HCT116 (cell line): ENCODE measurements at regions not wholly inside any gene's neighbourhood (a gene's known extent, or its start where the extent isn't known, plus 50 kb on each side); places are given as distances from the start of the nearest gene placed in this dataset.

Experiments
- ATAC-seq: fragments of 200-7000 bp; cut with Tn5 transposase; 2 replicates; pipeline ENCODE4 v1.9.1; 2020; ENCODE audit warnings: mild to moderate bottlenecking, moderate library complexity
- BruUV-seq: library from RNA; stranded (reverse); fragments of 400-500 nt; replicated peaks from 2 replicates; lab custom pipeline; 2021; lab: Mats Ljungman, UMichigan
- CTCF ChIA-PET: fragments of 300-600 bp; sonication (Branson Sonifier 250); formaldehyde crosslinking; loops from one replicate; lab custom pipeline; 2021; ENCODE audit warnings: antibody characterized with exemption; lab: Charles Lee
- POLR2A ChIA-PET: fragments of 300-600, 350-600 bp; sonication (Branson Sonifier 250); formaldehyde crosslinking; loops from one replicate; lab custom pipeline; 2021; ENCODE audit warnings: antibody characterized with exemption; lab: Charles Lee
- RAD21 ChIA-PET, 2 experiments: fragments of 300-600 bp; sonication (Branson Sonifier 250); formaldehyde crosslinking; loops; one replicate each; lab custom pipeline; 2023; ENCODE audit warnings: low total read pairs in 2 of 2; ENCODE audit not compliant: uncharacterized antibody in 2 of 2, unreplicated experiment in 2 of 2, low non-redundant PET in 1 of 2; lab: Charles Lee
- DNase-seq: peaks from one replicate; pipeline ENCODE4 v3.0.0-alpha.2; 2010; ENCODE audit warnings: low read depth, low spot score
- H2AFZ ChIP-seq: fragments of 200-600 bp; shearing (Covaris generic), sonication (generic); 2 replicates; pipeline ENCODE4 v1.6.1; 2017; ENCODE audit warnings: low read depth, mixed run types, mixed read lengths, antibody characterized with exemption, low read length; ENCODE audit not compliant: poor library complexity, severe bottlenecking
- H3K27ac ChIP-seq: 2 replicates; pipeline ENCODE4 v1.5.1; 2012; ENCODE audit warnings: low read depth, low read length
- H3K27me3 ChIP-seq: fragments of 200-600 bp; sonication (generic); 2 replicates; pipeline ENCODE4 v1.6.1; 2016; ENCODE audit warnings: mixed run types, low read length, mixed read lengths; ENCODE audit not compliant: insufficient read depth
- H3K36me3 ChIP-seq, 2 experiments: fragments of 200-500 bp in 1 of 2; fragments of 200-600 bp in 1 of 2; sonication (Bioruptor generic) in 1 of 2; sonication (generic) in 1 of 2; 2 replicates each; pipeline versions ENCODE4 v1.5.1 to v1.6.1; 2014 to 2016; ENCODE audit warnings: low read length in 2 of 2, inconsistent platforms in 1 of 2, mixed read lengths in 1 of 2, mixed run types in 1 of 2; ENCODE audit not compliant: insufficient read depth in 2 of 2, control insufficient read depth in 1 of 2
- H3K4me1 ChIP-seq, 2 experiments: fragments of 200-600 bp in 1 of 2; sonication (generic) in 1 of 2; 2 replicates each; pipeline versions ENCODE4 v1.5.1 to v1.6.1; 2012 to 2017; ENCODE audit warnings: low read length in 2 of 2, inconsistent platforms in 1 of 2, mild to moderate bottlenecking in 1 of 2, mixed read lengths in 1 of 2, mixed run types in 1 of 2, moderate library complexity in 1 of 2; ENCODE audit not compliant: insufficient read depth in 2 of 2, control insufficient read depth in 1 of 2
- H3K4me2 ChIP-seq: fragments of 200-600 bp; sonication (generic); 2 replicates; pipeline ENCODE4 v1.6.1; 2017; ENCODE audit warnings: mixed run types, low read length, mixed read lengths
- H3K4me3 ChIP-seq, 2 experiments: fragments of 200-600 bp in 1 of 2; sonication (generic) in 1 of 2; replicated peaks in 1 of 2; 2 replicates each; pipeline ENCODE4 v1.5.1; 2011 to 2016; ENCODE audit warnings: low read length in 2 of 2, control low read depth in 1 of 2, low read depth in 1 of 2, mild to moderate bottlenecking in 1 of 2, mixed read lengths in 1 of 2, mixed run types in 1 of 2
- H3K79me2 ChIP-seq: fragments of 200-600 bp; sonication (generic); 2 replicates; pipeline ENCODE4 v1.6.1; 2017; ENCODE audit warnings: mild to moderate bottlenecking, mixed run types, low read length, moderate library complexity, mixed read lengths; ENCODE audit not compliant: insufficient read depth
- H3K9ac ChIP-seq: fragments of 200-600 bp; sonication (generic); 2 replicates; pipeline ENCODE4 v1.6.1; 2016; ENCODE audit warnings: low read length, mixed read lengths
- H3K9me2 ChIP-seq: fragments of 200-600 bp; sonication (generic), shearing (Covaris generic); 2 replicates; pipeline ENCODE4 v1.6.1; 2017; ENCODE audit warnings: mixed run types, mild to moderate bottlenecking, moderate library complexity; ENCODE audit not compliant: insufficient read depth
- H3K9me3 ChIP-seq, 2 experiments: fragments of 200-500 bp in 1 of 2; fragments of 200-600 bp in 1 of 2; sonication (Bioruptor generic) in 1 of 2; sonication (generic) in 1 of 2; 2 replicates each; pipeline ENCODE4 v1.6.1; 2014 to 2017; ENCODE audit warnings: low read length in 2 of 2, mixed read lengths in 2 of 2, inconsistent platforms in 1 of 2, low read depth in 1 of 2, mild to moderate bottlenecking in 1 of 2, mixed run types in 1 of 2, moderate library complexity in 1 of 2; ENCODE audit not compliant: control insufficient read depth in 1 of 2, insufficient read depth in 1 of 2
- H4K20me1 ChIP-seq: fragments of 200-600 bp; sonication (generic), shearing (Covaris generic); 2 replicates; pipeline ENCODE4 v1.6.1; 2017; ENCODE audit warnings: mixed run types, mild to moderate bottlenecking, moderate library complexity; ENCODE audit not compliant: insufficient read depth
- ATF3 ChIP-seq: IDR thresholded peaks from 2 replicates; pipeline ENCODE4 v1.6.1; 2012
- CBX3 ChIP-seq: IDR thresholded peaks from 2 replicates; pipeline ENCODE4 v1.6.1; 2012; ENCODE audit warnings: low read depth
- CEBPB ChIP-seq: IDR thresholded peaks from 2 replicates; pipeline ENCODE4 v1.6.1; 2012; ENCODE audit warnings: low read depth
- EGR1 ChIP-seq: IDR thresholded peaks from 2 replicates; pipeline ENCODE4 v1.6.1; 2012; ENCODE audit warnings: low read depth
- EZH2phosphoT487 ChIP-seq: fragments of 200-600 bp; IDR thresholded peaks from 2 replicates; pipeline ENCODE4 v1.6.1; 2018; ENCODE audit warnings: antibody characterized with exemption, borderline replicate concordance
- FOSL1 ChIP-seq: IDR thresholded peaks from 2 replicates; pipeline ENCODE4 v1.6.1; 2012; ENCODE audit warnings: low read depth
- JUND ChIP-seq: IDR thresholded peaks from 2 replicates; pipeline ENCODE4 v1.6.1; 2012
- POLR2A ChIP-seq: IDR thresholded peaks from 2 replicates; pipeline ENCODE4 v1.7.0; 2011; ENCODE audit warnings: borderline replicate concordance; ENCODE audit not compliant: insufficient read depth, insufficient read length; ENCODE audit errors: extremely low read depth
- REST ChIP-seq: IDR thresholded peaks from 2 replicates; pipeline ENCODE4 v1.6.1; 2012; ENCODE audit warnings: low read depth
- SIN3A ChIP-seq: IDR thresholded peaks from 2 replicates; pipeline ENCODE4 v1.6.1; 2012; ENCODE audit warnings: low read depth
- SRF ChIP-seq: IDR thresholded peaks from 2 replicates; pipeline ENCODE4 v1.6.1; 2012; ENCODE audit warnings: low read depth
- ZBTB33 ChIP-seq: IDR thresholded peaks from 2 replicates; pipeline ENCODE4 v1.6.1; 2011; ENCODE audit warnings: mild to moderate bottlenecking, low read length, moderate library complexity; ENCODE audit not compliant: insufficient replicate concordance; ENCODE audit errors: extremely low read depth
- ZFX ChIP-seq: fragments of 450-650 bp; IDR thresholded peaks from 2 replicates; pipeline ENCODE4 v1.6.1; 2017
- intact Hi-C: fragments of 100-400 bp; cut with micrococcal nuclease; formaldehyde crosslinking; loops from 2 replicates; pipeline ENCODE4 v1.10.0; 2022

- no peak overlapping the region for H3K4me3 ChIP-seq
- POLR2A ChIA-PET = no interaction called here
- H3K27ac ChIP-seq = no peak overlapping the region
- DNase-seq (no peak), ATAC-seq (no peak)
- RAD21 ChIA-PET = no interaction called here
- H3K9ac ChIP-seq = no peak overlapping the region
- intact Hi-C loops = no loop called here
- H3K4me1 ChIP-seq = no peaks in the 10 kb centered on the region
- H2AFZ ChIP-seq = no peak overlapping the region
- CTCF ChIA-PET = no interaction called here
- H3K9me3 ChIP-seq = no peaks in the 10 kb centered on the region
- no peaks in the 10 kb centered on the region for H3K27me3 ChIP-seq
- H3K36me3 ChIP-seq = no peaks in the 10 kb centered on the region
- no peaks in the 10 kb centered on the region for H3K9me2 ChIP-seq
- TF ChIP-seq JUND = no peak
- TF ChIP-seq SRF = no peak
- TF ChIP-seq ZBTB33 = no peak
- no peak for TF ChIP-seq ZFX
- TF ChIP-seq POLR2A = no peak
- TF ChIP-seq ATF3 = no peak
- no peak for TF ChIP-seq CBX3
- no peak for TF ChIP-seq FOSL1
- TF ChIP-seq EGR1 = no peak
- no peak for TF ChIP-seq REST
- TF ChIP-seq CEBPB = no peak
- TF ChIP-seq EZH2phosphoT487 = no peak
- TF ChIP-seq SIN3A = no peak
- no peak overlapping the region for H3K4me2 ChIP-seq
- no peaks in the 10 kb centered on the region for H4K20me1 ChIP-seq
- no TSS peak for BruUV-seq
- no peaks in the 10 kb centered on the region for H3K79me2 ChIP-seq
Observed at GRCh38 chrX:113202601-113203000, 362.0 kb upstream of the AMOT start.
